Uterus (tissue), 2 donors: ENCODE measurements at regions not wholly inside any gene's neighbourhood (a gene's known extent, or its start where the extent isn't known, plus 50 kb on each side); places are given as distances from the start of the nearest gene placed in this dataset.

Source experiments
- POLR2A ChIP-seq, 2 donors: fragments of 450-650 bp; IDR thresholded peaks; one replicate each; pipeline ENCODE4 v1.6.1; 2016; ENCODE audit warnings: antibody characterized with exemption in 2 of 2, mild to moderate bottlenecking in 1 of 2, moderate library complexity in 1 of 2
- TF ChIP-seq, protein P1 (sequence below), 4 experiments: fragments of 200-600 bp in 2 of 4; fragments of 450-650 bp in 2 of 4; sonication (generic) in 2 of 4; IDR thresholded peaks; one replicate each; pipeline ENCODE4 v1.5.1; 2016 to 2019; ENCODE audit warnings: antibody characterized with exemption in 4 of 4, mild to moderate bottlenecking in 2 of 4, moderate library complexity in 1 of 4

DNA sequence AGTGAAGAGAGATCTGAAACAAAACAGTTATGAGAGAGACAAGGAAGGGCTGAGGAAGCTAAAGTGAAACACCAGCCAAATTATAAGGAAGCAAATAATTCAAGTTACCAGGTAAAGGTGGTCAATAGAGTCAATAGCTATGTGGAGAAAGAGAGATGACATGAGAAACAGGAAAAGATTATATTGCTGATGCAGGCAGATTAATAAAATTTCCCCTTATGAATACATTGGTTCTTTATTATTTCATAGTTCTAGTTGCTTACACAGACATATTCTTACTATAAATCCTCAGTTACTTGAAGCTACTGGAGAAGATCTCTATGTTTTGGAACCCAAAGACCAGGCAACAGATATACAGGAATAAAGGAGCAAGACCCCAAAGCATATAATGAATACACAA is 273.7 kb upstream of the CTSO start:
- TF ChIP-seq, protein P1, sequence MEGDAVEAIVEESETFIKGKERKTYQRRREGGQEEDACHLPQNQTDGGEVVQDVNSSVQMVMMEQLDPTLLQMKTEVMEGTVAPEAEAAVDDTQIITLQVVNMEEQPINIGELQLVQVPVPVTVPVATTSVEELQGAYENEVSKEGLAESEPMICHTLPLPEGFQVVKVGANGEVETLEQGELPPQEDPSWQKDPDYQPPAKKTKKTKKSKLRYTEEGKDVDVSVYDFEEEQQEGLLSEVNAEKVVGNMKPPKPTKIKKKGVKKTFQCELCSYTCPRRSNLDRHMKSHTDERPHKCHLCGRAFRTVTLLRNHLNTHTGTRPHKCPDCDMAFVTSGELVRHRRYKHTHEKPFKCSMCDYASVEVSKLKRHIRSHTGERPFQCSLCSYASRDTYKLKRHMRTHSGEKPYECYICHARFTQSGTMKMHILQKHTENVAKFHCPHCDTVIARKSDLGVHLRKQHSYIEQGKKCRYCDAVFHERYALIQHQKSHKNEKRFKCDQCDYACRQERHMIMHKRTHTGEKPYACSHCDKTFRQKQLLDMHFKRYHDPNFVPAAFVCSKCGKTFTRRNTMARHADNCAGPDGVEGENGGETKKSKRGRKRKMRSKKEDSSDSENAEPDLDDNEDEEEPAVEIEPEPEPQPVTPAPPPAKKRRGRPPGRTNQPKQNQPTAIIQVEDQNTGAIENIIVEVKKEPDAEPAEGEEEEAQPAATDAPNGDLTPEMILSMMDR (IDR thresholded peaks at IDR 0.05): no peak
- no peak for TF ChIP-seq POLR2A (IDR thresholded peaks at IDR 0.05)
